Mesendoderm (in vitro differentiated cells): ENCODE measurements at regions not wholly inside any gene's neighbourhood (a gene's known extent, or its start where the extent isn't known, plus 50 kb on each side); places are given as distances from the start of the nearest gene placed in this dataset.

Source experiments
- DNase-seq: peaks from one replicate; pipeline ENCODE4 v3.0.0; 2013
- H2AK5ac ChIP-seq: 2 replicates; pipeline ENCODE4 v1.6.1; 2013; ENCODE audit warnings: low read length, inconsistent platforms
- H2BK120ac ChIP-seq: 2 replicates; pipeline ENCODE4 v1.6.1; 2013; ENCODE audit warnings: low read depth, mild to moderate bottlenecking, low read length, moderate library complexity, mixed read lengths
- H2BK15ac ChIP-seq: replicated peaks from 2 replicates; pipeline ENCODE4 v1.6.1; 2013; ENCODE audit warnings: low read depth, mild to moderate bottlenecking, moderate library complexity
- H2BK5ac ChIP-seq: 2 replicates; pipeline ENCODE4 v1.6.1; 2013; ENCODE audit warnings: low read length, inconsistent platforms
- H3K18ac ChIP-seq: 2 replicates; pipeline ENCODE4 v1.6.1; 2013; ENCODE audit warnings: mild to moderate bottlenecking, low read length, mixed read lengths
- H3K23ac ChIP-seq: one replicate; pipeline ENCODE4 v1.6.1; 2013; ENCODE audit warnings: low read length
- H3K27ac ChIP-seq: 2 replicates; pipeline ENCODE4 v1.5.1; 2013; ENCODE audit warnings: low read depth, mild to moderate bottlenecking, inconsistent platforms, low read length, moderate library complexity
- H3K27me3 ChIP-seq: 2 replicates; pipeline ENCODE4 v1.6.1; 2013; ENCODE audit warnings: low read length, control low read depth, mild to moderate bottlenecking, inconsistent platforms; ENCODE audit not compliant: insufficient read depth, poor library complexity
- H3K36me3 ChIP-seq: 2 replicates; pipeline ENCODE4 v1.6.1; 2013; ENCODE audit warnings: low read length, inconsistent platforms; ENCODE audit not compliant: control insufficient read depth, insufficient read depth
- H3K4ac ChIP-seq: one replicate; pipeline ENCODE4 v1.6.1; 2013; ENCODE audit warnings: low read depth, mild to moderate bottlenecking, low read length, moderate library complexity
- H3K4me1 ChIP-seq: 2 replicates; pipeline ENCODE4 v1.6.1; 2013; ENCODE audit warnings: low read depth, low read length, inconsistent platforms; ENCODE audit not compliant: control insufficient read depth
- H3K4me2 ChIP-seq: 2 replicates; pipeline ENCODE4 v1.6.1; 2013; ENCODE audit warnings: low read length
- H3K4me3 ChIP-seq: 2 replicates; pipeline ENCODE4 v1.5.1; 2013; ENCODE audit warnings: mild to moderate bottlenecking, low read length
- H3K56ac ChIP-seq: one replicate; pipeline ENCODE4 v1.6.1; 2013; ENCODE audit warnings: low read length
- H3K79me1 ChIP-seq: 2 replicates; pipeline ENCODE4 v1.6.1; 2013; ENCODE audit warnings: low read length, inconsistent platforms
- H3K79me2 ChIP-seq: 2 replicates; pipeline ENCODE4 v1.6.1; 2013; ENCODE audit warnings: mild to moderate bottlenecking, low read length; ENCODE audit not compliant: control insufficient read depth, insufficient read depth
- H3K9ac ChIP-seq: 2 replicates; pipeline ENCODE4 v1.6.1; 2013; ENCODE audit warnings: low read length, inconsistent platforms
- H4K5ac ChIP-seq: one replicate; pipeline ENCODE4 v1.6.1; 2013; ENCODE audit warnings: low read length
- H4K8ac ChIP-seq: one replicate; pipeline ENCODE4 v1.6.1; 2013; ENCODE audit warnings: low read depth, mild to moderate bottlenecking, control low read depth, low read length, moderate library complexity
- WGBS: extraction: QIAGEN DNeasy Blood & Tissue Kit; methylation state at CpG from one replicate; pipeline ENCODE4 v1.1.7; 2013; ENCODE audit warnings: low lambda C conversion rate, missing lambda C conversion rate; ENCODE audit not compliant: insufficient coverage; ENCODE audit errors: extremely low coverage; 5-methylcytosine and 5-hydroxymethylcytosine counted together

GRCh38 chr20:16974080-16974854 is 226.1 kb downstream of the OTOR start:
- H2BK15ac ChIP-seq, result no peak overlapping the region
- H3K79me2 ChIP-seq, result no peaks in the 10 kb centered on the region
- no peak overlapping the region for H3K27ac ChIP-seq
- no peak overlapping the region for H4K5ac ChIP-seq
- H3K27me3 ChIP-seq, result no peaks in the 10 kb centered on the region
- H4K8ac ChIP-seq, result no peak overlapping the region
- H3K9ac ChIP-seq, result no peak overlapping the region
- H3K4me3 ChIP-seq, result no peak overlapping the region
- no peaks in the 10 kb centered on the region for H3K79me1 ChIP-seq
- no peak overlapping the region for H3K56ac ChIP-seq
- WGBS, result no CpG with 5 or more reads among the region's 20 CpGs
- DNase-seq, result no peak
- H2AK5ac ChIP-seq, result no peak overlapping the region
- no peak overlapping the region for H3K18ac ChIP-seq
- no peak overlapping the region for H3K4ac ChIP-seq
- H3K4me2 ChIP-seq, result no peak overlapping the region
- no peak overlapping the region for H3K23ac ChIP-seq
- H2BK120ac ChIP-seq, result no peak overlapping the region
- no peaks in the 10 kb centered on the region for H3K4me1 ChIP-seq
- no peak overlapping the region for H2BK5ac ChIP-seq
- H3K36me3 ChIP-seq, result no peaks in the 10 kb centered on the region

- H3K4ac ChIP-seq, result no peak overlapping the region
- H2AK5ac ChIP-seq, result no peak overlapping the region
- no peak overlapping the region for H4K5ac ChIP-seq
- H3K4me2 ChIP-seq, result no peak overlapping the region
- WGBS, result no CpG with 5 or more reads among the region's 14 CpGs
- DNase-seq, result no peak
- H3K27me3 ChIP-seq, result no peaks in the 10 kb centered on the region
- H3K18ac ChIP-seq, result no peak overlapping the region
- H3K27ac ChIP-seq, result no peak overlapping the region
- no peaks in the 10 kb centered on the region for H3K79me1 ChIP-seq
- no peaks in the 10 kb centered on the region for H3K4me1 ChIP-seq
- no peaks in the 10 kb centered on the region for H3K36me3 ChIP-seq
- no peak overlapping the region for H3K4me3 ChIP-seq
- no peak overlapping the region for H3K23ac ChIP-seq
- H3K56ac ChIP-seq, result no peak overlapping the region
- H3K79me2 ChIP-seq, result no peaks in the 10 kb centered on the region
- no peak overlapping the region for H3K9ac ChIP-seq
- no peak overlapping the region for H2BK5ac ChIP-seq
- H4K8ac ChIP-seq, result no peak overlapping the region
- no peak overlapping the region for H2BK15ac ChIP-seq
- H2BK120ac ChIP-seq, result no peak overlapping the region
Observed at GRCh38 chr20:16974855-16975162, 226.7 kb downstream of the OTOR start.

GRCh38 chr20:16975682-16976081 is 227.5 kb downstream of the OTOR start:
- H3K4me2 ChIP-seq, result no peak overlapping the region
- H3K4me3 ChIP-seq, result no peak overlapping the region
- no CpG with 5 or more reads among the region's 12 CpGs for WGBS

GRCh38 chr20:16978497-16978896 is 230.3 kb downstream of the OTOR start:
- Histone ChIP-seq H3K4ac (no peak overlapping the region), H2BK15ac (no peak overlapping the region)
- WGBS, result no CpG with 5 or more reads among the region's 1 CpG

More at GRCh38 chr20:16975682-16976081, 227.5 kb downstream of the OTOR start:
- no peaks in the 10 kb centered on the region for H3K36me3 ChIP-seq
- DNase-seq, result no peak
- no peak overlapping the region for H3K18ac ChIP-seq
- H3K79me2 ChIP-seq, result no peaks in the 10 kb centered on the region
- H3K27me3 ChIP-seq, result no peaks in the 10 kb centered on the region
- H4K8ac ChIP-seq, result no peak overlapping the region
- H3K79me1 ChIP-seq, result no peaks in the 10 kb centered on the region
- H3K4me1 ChIP-seq, result no peaks in the 10 kb centered on the region
- no peak overlapping the region for H3K23ac ChIP-seq
- H2BK15ac ChIP-seq, result no peak overlapping the region
- no peak overlapping the region for H3K9ac ChIP-seq
- no peak overlapping the region for H3K4ac ChIP-seq
- no peak overlapping the region for H2AK5ac ChIP-seq
- no peak overlapping the region for H3K27ac ChIP-seq
- no peak overlapping the region for H3K56ac ChIP-seq
- H2BK5ac ChIP-seq, result no peak overlapping the region
- H2BK120ac ChIP-seq, result no peak overlapping the region
- H4K5ac ChIP-seq, result no peak overlapping the region

GRCh38 chr20:16982091-16982726 is 234.1 kb downstream of the OTOR start:
- Histone ChIP-seq H3K4me3 (no peak overlapping the region), H4K5ac (no peak overlapping the region), H3K79me1 (no peaks in the 10 kb centered on the region), H2BK15ac (no peak overlapping the region), H4K8ac (no peak overlapping the region), H3K4me1 (no peaks in the 10 kb centered on the region), H3K36me3 (no peaks in the 10 kb centered on the region), H2AK5ac (no peak overlapping the region), H3K23ac (no peak overlapping the region), H3K79me2 (no peaks in the 10 kb centered on the region), H3K27ac (no peak overlapping the region), H3K9ac (no peak overlapping the region), H3K56ac (no peak overlapping the region), H2BK120ac (no peak overlapping the region), H3K27me3 (no peaks in the 10 kb centered on the region), H3K18ac (no peak overlapping the region), H3K4me2 (no peak overlapping the region), H2BK5ac (no peak overlapping the region), H3K4ac (no peak overlapping the region)
- no peak for DNase-seq
- no CpG with 5 or more reads among the region's 4 CpGs for WGBS

More at GRCh38 chr20:16978497-16978896, 230.3 kb downstream of the OTOR start:
- Histone ChIP-seq H3K27me3 (no peaks in the 10 kb centered on the region), H3K4me3 (no peak overlapping the region), H3K9ac (no peak overlapping the region), H3K27ac (no peak overlapping the region), H3K36me3 (no peaks in the 10 kb centered on the region), H4K8ac (no peak overlapping the region), H2BK5ac (no peak overlapping the region), H4K5ac (no peak overlapping the region), H3K79me1 (no peaks in the 10 kb centered on the region), H3K79me2 (no peaks in the 10 kb centered on the region), H3K4me2 (no peak overlapping the region), H3K23ac (no peak overlapping the region), H3K4me1 (no peaks in the 10 kb centered on the region), H3K18ac (no peak overlapping the region), H2AK5ac (no peak overlapping the region), H2BK120ac (no peak overlapping the region), H3K56ac (no peak overlapping the region)
- no peak for DNase-seq

- Histone ChIP-seq H2BK5ac (no peak overlapping the region), H3K79me2 (no peaks in the 10 kb centered on the region), H3K36me3 (no peaks in the 10 kb centered on the region), H3K27me3 (no peaks in the 10 kb centered on the region), H2BK120ac (no peak overlapping the region), H2BK15ac (no peak overlapping the region), H3K4me2 (no peak overlapping the region), H3K56ac (no peak overlapping the region), H3K23ac (no peak overlapping the region), H2AK5ac (no peak overlapping the region), H3K4ac (no peak overlapping the region), H4K5ac (no peak overlapping the region), H3K79me1 (no peaks in the 10 kb centered on the region), H3K4me1 (no peaks in the 10 kb centered on the region), H3K18ac (no peak overlapping the region), H3K4me3 (no peak overlapping the region), H3K27ac (no peak overlapping the region), H3K9ac (no peak overlapping the region), H4K8ac (no peak overlapping the region)
- no peak for DNase-seq
Observed at GRCh38 chr20:16984481-16984880, 236.3 kb downstream of the OTOR start.
